Neural progenitor cell (in vitro differentiated cells): ENCODE measurements at regions not wholly inside any gene's neighbourhood (a gene's known extent, or its start where the extent isn't known, plus 50 kb on each side); places are given as distances from the start of the nearest gene placed in this dataset.
A peak's percentile ranks its signal among the peaks of the same experiment; 100 is the strongest.

Experiments
- DNase-seq: peaks from one replicate; pipeline ENCODE4 v3.0.0-alpha.2; 2016; ENCODE audit warnings: low spot score
- H2AFZ ChIP-seq: fragments of 200-600 bp; sonication (generic); replicated peaks from 2 replicates; pipeline ENCODE4 v1.6.1; 2016; ENCODE audit warnings: antibody characterized with exemption
- H3F3A ChIP-seq: fragments of 200-600 bp; sonication (generic); 2 replicates; pipeline ENCODE4 v1.6.1; 2016; ENCODE audit warnings: antibody characterized with exemption, low read depth
- H3K27ac ChIP-seq: fragments of 200-600 bp; sonication (generic); 2 replicates; pipeline ENCODE4 v1.5.1; 2016; ENCODE audit warnings: mild to moderate bottlenecking
- H3K27me3 ChIP-seq: fragments of 200-600 bp; sonication (generic); 2 replicates; pipeline ENCODE4 v1.6.1; 2016; ENCODE audit warnings: mild to moderate bottlenecking, moderate library complexity
- H3K36me3 ChIP-seq: fragments of 200-600 bp; sonication (generic); 2 replicates; pipeline ENCODE4 v1.5.1; 2016
- H3K4me1 ChIP-seq: fragments of 200-600 bp; sonication (generic); 2 replicates; pipeline ENCODE4 v1.6.1; 2016; ENCODE audit warnings: mixed run types
- H3K4me2 ChIP-seq: fragments of 200-600 bp; sonication (generic); 2 replicates; pipeline ENCODE4 v1.6.1; 2016
- H3K4me3 ChIP-seq: fragments of 200-600 bp; sonication (generic); 2 replicates; pipeline ENCODE4 v1.5.1; 2016
- H3K79me2 ChIP-seq: fragments of 200-600 bp; sonication (generic); 2 replicates; pipeline ENCODE4 v1.6.1; 2016; ENCODE audit warnings: low read depth
- H3K9ac ChIP-seq: fragments of 200-600 bp; sonication (generic); 2 replicates; pipeline ENCODE4 v1.6.1; 2016
- H3K9me3 ChIP-seq: fragments of 200-600 bp; sonication (generic); 2 replicates; pipeline ENCODE4 v1.5.1; 2016; ENCODE audit warnings: low read depth
- H4K20me1 ChIP-seq: fragments of 200-600 bp; sonication (generic); 2 replicates; pipeline ENCODE4 v1.6.1; 2016; ENCODE audit warnings: low read depth
- H3K27ac Mint-ChIP-seq: 3 replicates; pipeline ENCODE4 v1.8.0; 2021; ENCODE audit warnings: mixed read lengths
- H3K27me3 Mint-ChIP-seq: 2 replicates; pipeline ENCODE4 v1.8.0; 2022; ENCODE audit warnings: low read depth, mild to moderate bottlenecking, inconsistent platforms, moderate library complexity, mixed read lengths; ENCODE audit not compliant: insufficient read depth
- H3K36me3 Mint-ChIP-seq: 3 replicates; pipeline ENCODE4 v1.8.0; 2021; ENCODE audit warnings: mixed read lengths
- H3K4me1 Mint-ChIP-seq: 3 replicates; pipeline ENCODE4 v1.8.0; 2021; ENCODE audit warnings: mixed read lengths
- H3K4me3 Mint-ChIP-seq: 3 replicates; pipeline ENCODE4 v1.8.0; 2021; ENCODE audit warnings: mild to moderate bottlenecking, moderate library complexity, mixed read lengths
- H3K9me3 Mint-ChIP-seq: 3 replicates; pipeline ENCODE4 v1.8.0; 2020; ENCODE audit warnings: mixed read lengths
- EZH2 ChIP-seq: fragments of 200-600 bp; sonication (generic); IDR thresholded peaks from 2 replicates; pipeline ENCODE4 v1.6.1; 2017; ENCODE audit warnings: antibody characterized with exemption, mild to moderate bottlenecking, moderate library complexity
- EZH2phosphoT487 ChIP-seq: fragments of 200-600 bp; sonication (generic); IDR thresholded peaks from 2 replicates; pipeline ENCODE4 v1.6.1; 2017; ENCODE audit warnings: antibody characterized with exemption
- TF ChIP-seq, protein P1 (sequence below): fragments of 200-600 bp; sonication (generic); IDR thresholded peaks from 2 replicates; pipeline ENCODE4 v1.5.1; 2017; ENCODE audit warnings: antibody characterized with exemption, mild to moderate bottlenecking

DNA sequence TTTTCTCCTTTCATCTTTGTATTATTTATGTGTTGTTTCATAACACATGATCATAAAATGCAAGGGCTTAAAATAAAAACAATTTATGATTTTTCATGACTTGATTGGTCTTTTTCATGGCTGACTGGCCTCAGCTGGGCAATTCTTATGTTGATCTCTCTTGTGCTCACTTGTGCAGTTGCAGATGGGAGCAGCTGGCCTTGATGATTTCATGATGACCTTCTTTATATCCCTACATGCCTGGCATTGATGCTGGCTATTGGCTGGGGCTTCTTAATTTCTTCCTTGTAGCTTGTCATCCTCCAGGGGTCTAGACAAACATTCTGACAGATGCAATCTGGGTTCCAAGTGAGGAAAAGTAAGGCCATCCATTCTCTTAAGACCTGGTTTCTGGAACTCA is 1832.8 kb upstream of the FLRT2 start:
- Mint-ChIP-seq H3K9me3 (no peaks in the 10 kb centered on the region), H3K4me1 (peaks cover 3% of the 10 kb centered on the region), H3K27ac (no peak overlapping the region), H3K36me3 (no peaks in the 10 kb centered on the region), H3K27me3 (peaks cover 2% of the 10 kb centered on the region), H3K4me3 (no peak overlapping the region)
- no peaks in the 10 kb centered on the region for H3K9me3 ChIP-seq
- no peaks in the 10 kb centered on the region for H3K79me2 ChIP-seq
- H4K20me1 ChIP-seq, result no peaks in the 10 kb centered on the region
- no peaks in the 10 kb centered on the region for H3F3A ChIP-seq
- no peak overlapping the region for H2AFZ ChIP-seq
- H3K4me2 ChIP-seq, result no peak overlapping the region
- no peaks in the 10 kb centered on the region for H3K36me3 ChIP-seq
- no peak for DNase-seq
- H3K27me3 ChIP-seq, result no peaks in the 10 kb centered on the region
- H3K4me1 ChIP-seq, result no peaks in the 10 kb centered on the region
- no peak overlapping the region for H3K4me3 ChIP-seq
- no peak overlapping the region for H3K9ac ChIP-seq
- H3K27ac ChIP-seq, result no peak overlapping the region
- no peak for TF ChIP-seq EZH2
- TF ChIP-seq, protein P1, sequence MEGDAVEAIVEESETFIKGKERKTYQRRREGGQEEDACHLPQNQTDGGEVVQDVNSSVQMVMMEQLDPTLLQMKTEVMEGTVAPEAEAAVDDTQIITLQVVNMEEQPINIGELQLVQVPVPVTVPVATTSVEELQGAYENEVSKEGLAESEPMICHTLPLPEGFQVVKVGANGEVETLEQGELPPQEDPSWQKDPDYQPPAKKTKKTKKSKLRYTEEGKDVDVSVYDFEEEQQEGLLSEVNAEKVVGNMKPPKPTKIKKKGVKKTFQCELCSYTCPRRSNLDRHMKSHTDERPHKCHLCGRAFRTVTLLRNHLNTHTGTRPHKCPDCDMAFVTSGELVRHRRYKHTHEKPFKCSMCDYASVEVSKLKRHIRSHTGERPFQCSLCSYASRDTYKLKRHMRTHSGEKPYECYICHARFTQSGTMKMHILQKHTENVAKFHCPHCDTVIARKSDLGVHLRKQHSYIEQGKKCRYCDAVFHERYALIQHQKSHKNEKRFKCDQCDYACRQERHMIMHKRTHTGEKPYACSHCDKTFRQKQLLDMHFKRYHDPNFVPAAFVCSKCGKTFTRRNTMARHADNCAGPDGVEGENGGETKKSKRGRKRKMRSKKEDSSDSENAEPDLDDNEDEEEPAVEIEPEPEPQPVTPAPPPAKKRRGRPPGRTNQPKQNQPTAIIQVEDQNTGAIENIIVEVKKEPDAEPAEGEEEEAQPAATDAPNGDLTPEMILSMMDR, result no peak
- TF ChIP-seq EZH2phosphoT487, result no peak

DNA sequence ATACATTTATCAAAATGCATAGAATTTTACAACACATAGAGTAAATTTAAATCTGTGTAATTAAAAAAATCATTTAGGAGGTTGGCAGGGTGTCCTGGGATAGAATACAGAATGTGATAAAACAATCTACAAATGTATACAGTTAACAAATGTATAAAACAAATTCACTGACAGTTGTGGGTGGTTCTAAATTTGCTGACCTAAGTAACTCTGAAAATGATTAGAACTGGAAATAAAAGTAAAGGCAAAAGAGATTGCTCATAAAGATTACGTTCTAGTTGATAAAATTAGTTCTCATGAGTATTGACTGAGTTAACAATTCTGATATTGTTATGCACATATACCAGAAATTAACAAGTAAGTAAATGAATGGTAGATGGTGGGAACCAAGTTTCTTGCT is 1827.3 kb upstream of the FLRT2 start:
- Histone ChIP-seq H3K27ac (no peak overlapping the region), H4K20me1 (no peaks in the 10 kb centered on the region), H3K4me3 (no peak overlapping the region), H3K27me3 (no peaks in the 10 kb centered on the region), H3K9ac (no peak overlapping the region), H3K4me2 (no peak overlapping the region), H3K9me3 (no peaks in the 10 kb centered on the region), H3F3A (no peaks in the 10 kb centered on the region), H3K36me3 (no peaks in the 10 kb centered on the region), H3K79me2 (no peaks in the 10 kb centered on the region), H2AFZ (no peak overlapping the region), H3K4me1 (peaks cover 13% of the 10 kb centered on the region)
- TF ChIP-seq EZH2 (no peak), EZH2phosphoT487 (no peak)
- TF ChIP-seq, protein P1, result no peak
- Mint-ChIP-seq H3K27ac (no peak overlapping the region), H3K9me3 (no peaks in the 10 kb centered on the region), H3K4me1 (peaks cover 14% of the 10 kb centered on the region), H3K27me3 (no peaks in the 10 kb centered on the region), H3K36me3 (no peaks in the 10 kb centered on the region), H3K4me3 (no peak overlapping the region)
- DNase-seq, result no peak

DNA sequence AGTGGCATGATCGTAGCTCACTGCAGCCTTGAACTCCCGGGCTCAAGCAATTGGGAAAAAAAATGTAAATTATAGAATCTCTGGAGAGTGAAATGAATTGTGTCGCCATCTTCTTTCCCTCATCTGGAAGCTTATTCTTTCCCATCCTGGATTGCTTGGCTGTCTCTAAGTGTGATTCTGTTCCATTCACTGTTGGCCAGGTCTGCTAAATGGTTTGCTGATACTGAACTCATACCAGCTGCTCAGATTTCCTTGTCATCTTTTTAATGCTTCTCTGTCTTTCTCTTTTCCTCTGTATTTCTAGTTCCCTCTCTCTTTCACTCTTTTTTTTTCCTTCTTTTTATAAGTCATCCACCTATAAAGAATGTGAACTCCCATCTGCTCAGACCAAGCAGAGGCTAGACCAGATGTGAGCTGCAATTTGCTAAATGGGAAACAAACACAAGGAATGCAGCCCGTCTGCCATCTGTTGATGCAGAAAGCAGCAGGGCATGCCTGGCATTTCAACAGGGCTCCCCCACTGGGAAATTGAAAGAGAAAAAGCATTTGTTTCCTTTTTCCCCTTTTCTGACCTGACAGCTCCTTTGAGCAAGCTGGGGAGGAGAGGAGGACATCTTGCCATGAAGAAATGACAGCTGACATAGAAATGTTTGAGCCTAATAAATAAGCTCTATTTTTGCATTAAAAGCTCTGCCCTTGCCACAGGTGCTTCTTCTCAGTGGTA is 1823.6 kb upstream of the FLRT2 start:
- H3K9ac ChIP-seq, result no peak overlapping the region
- no peaks in the 10 kb centered on the region for H3K27me3 Mint-ChIP-seq
- H2AFZ ChIP-seq, result no peak overlapping the region
- peaks cover 13% of the 10 kb centered on the region for H3K4me1 ChIP-seq
- no peaks in the 10 kb centered on the region for H3K36me3 Mint-ChIP-seq
- no peak overlapping the region for H3K27ac Mint-ChIP-seq
- peak overlapping the region; percentile 56 for H3K4me2 ChIP-seq
- H3K4me1 Mint-ChIP-seq, result peaks cover 14% of the 10 kb centered on the region
- H3K27ac ChIP-seq, result peak overlapping the region; percentile 61
- H3K9me3 Mint-ChIP-seq, result no peaks in the 10 kb centered on the region
- no peaks in the 10 kb centered on the region for H3K79me2 ChIP-seq
- no peaks in the 10 kb centered on the region for H3K36me3 ChIP-seq
- H4K20me1 ChIP-seq, result no peaks in the 10 kb centered on the region
- no peak overlapping the region for H3K4me3 Mint-ChIP-seq
- H3K9me3 ChIP-seq, result no peaks in the 10 kb centered on the region
- H3K4me3 ChIP-seq, result no peak overlapping the region
- peak; percentile 77 for DNase-seq
- H3F3A ChIP-seq, result no peaks in the 10 kb centered on the region
- H3K27me3 ChIP-seq, result no peaks in the 10 kb centered on the region
- no peak for TF ChIP-seq EZH2
- no peak for TF ChIP-seq EZH2phosphoT487
- TF ChIP-seq, protein P1, result no peak
